ENCODE measurements at regions not wholly inside any gene's neighbourhood (a gene's known extent, or its start where the extent isn't known, plus 50 kb on each side); places are given as distances from the start of the nearest gene placed in this dataset.
"Not testable (repeated sequence)": the region's sequence is repeated elsewhere in the genome, so short reads cannot be mapped to it uniquely, and the experiment has no call there.

DNA sequence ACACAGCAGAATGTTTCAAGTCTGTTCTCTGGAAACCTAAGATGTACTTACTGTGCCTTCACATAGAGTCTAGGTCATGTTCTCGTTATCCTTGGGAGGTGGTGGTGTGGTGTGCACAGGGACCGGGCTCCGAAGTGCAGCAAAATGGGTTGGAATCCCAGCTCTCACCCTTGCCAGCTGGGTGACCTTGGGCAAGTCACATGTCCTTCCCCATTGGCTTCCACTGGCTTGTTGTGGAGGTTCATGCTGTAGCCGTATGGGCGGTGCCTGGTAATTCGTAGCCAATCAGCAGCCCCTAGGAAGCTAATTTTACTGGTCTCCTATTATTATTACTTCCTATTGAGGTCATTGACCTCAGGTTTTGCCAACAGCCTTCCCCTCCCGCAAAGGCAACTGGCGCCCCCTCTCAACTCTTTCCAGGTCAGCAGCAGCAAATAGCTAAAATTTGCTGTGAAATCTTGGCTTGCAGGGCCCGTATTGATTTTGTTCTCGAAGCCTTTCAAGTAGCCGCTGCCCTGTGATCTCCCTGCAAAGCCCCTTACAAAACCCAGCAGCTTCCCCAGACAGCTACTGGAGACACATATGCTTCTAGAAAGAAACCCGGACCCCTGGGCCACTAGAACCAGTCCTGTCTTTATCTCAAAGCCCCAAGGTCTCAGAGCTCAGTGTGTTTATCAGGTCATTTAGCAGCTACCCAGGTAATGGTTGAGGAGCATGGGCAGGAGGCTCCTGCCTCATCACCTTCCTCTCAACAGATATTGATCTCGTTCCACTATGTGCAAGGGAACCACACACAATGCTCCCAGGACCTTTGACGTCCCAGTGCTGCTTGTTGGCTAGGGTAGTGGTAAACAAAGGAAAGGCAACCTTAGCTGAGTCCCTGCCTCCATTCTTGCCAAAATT lies 66.5 kb upstream of the SLC1A4 start:
- intact Hi-C loops (cut with DNase I), result no loop called here
- FAIRE-seq, result no peak
- no peaks in the 10 kb centered on the region for H3K36me3 ChIP-seq
- TF ChIP-seq, protein P1, sequence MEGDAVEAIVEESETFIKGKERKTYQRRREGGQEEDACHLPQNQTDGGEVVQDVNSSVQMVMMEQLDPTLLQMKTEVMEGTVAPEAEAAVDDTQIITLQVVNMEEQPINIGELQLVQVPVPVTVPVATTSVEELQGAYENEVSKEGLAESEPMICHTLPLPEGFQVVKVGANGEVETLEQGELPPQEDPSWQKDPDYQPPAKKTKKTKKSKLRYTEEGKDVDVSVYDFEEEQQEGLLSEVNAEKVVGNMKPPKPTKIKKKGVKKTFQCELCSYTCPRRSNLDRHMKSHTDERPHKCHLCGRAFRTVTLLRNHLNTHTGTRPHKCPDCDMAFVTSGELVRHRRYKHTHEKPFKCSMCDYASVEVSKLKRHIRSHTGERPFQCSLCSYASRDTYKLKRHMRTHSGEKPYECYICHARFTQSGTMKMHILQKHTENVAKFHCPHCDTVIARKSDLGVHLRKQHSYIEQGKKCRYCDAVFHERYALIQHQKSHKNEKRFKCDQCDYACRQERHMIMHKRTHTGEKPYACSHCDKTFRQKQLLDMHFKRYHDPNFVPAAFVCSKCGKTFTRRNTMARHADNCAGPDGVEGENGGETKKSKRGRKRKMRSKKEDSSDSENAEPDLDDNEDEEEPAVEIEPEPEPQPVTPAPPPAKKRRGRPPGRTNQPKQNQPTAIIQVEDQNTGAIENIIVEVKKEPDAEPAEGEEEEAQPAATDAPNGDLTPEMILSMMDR (IDR thresholded peaks at IDR 0.05), result no peak
- peak in 4 of 6 donors; percentile 41 to 57 (median 47) for DNase-seq
- H3K4me3 ChIP-seq, result no peak overlapping the region
- H3K27me3 ChIP-seq, result no peaks in the 10 kb centered on the region
- no peaks in the 10 kb centered on the region for H3K9me3 ChIP-seq
- H3K27ac ChIP-seq, result peak overlapping the region in 1 of 4 donors; percentile 16
- 38 to 40% methylated on average over 14 of the region's 14 CpGs for WGBS, 2 donors
- H3K4me1 ChIP-seq, result peaks cover 0 to 9% (median 8%) of the 10 kb centered on the region in 3 donors
- peak; percentile 30 to 80 (median 52) for ATAC-seq

DNA sequence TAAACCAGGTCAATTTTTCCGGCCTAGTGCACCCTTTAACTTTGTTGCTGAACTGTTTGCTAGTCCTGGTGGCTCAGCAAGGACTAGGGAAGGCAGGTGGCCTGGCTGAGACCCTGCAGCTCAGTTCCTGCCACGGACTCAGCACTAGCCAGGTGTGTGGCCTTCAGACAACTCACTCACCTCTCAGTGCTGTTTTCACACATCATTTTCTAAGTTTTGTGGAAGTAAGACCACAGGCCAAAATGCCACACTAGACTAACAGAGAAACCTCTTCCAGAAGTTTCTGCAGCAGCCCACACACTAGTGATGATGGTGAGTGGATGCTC lies 65.9 kb upstream of the SLC1A4 start:
- no peaks in the 10 kb centered on the region for H3K36me3 ChIP-seq
- TF ChIP-seq, protein P1 (IDR thresholded peaks at IDR 0.05), result no peak
- DNase-seq (no peak), FAIRE-seq (no peak), ATAC-seq (peak in 1 of 4 donors; percentile 11)
- no peak overlapping the region for H3K4me3 ChIP-seq
- intact Hi-C loops (cut with DNase I), result no loop called here
- 36 to 45% methylated on average over 2 of the region's 2 CpGs for WGBS, 2 donors
- H3K9me3 ChIP-seq, result no peaks in the 10 kb centered on the region
- H3K27me3 ChIP-seq, result no peaks in the 10 kb centered on the region
- peak overlapping the region in 1 of 4 donors; percentile 16 for H3K27ac ChIP-seq
- peaks cover 0 to 8% (median 6%) of the 10 kb centered on the region in 3 donors for H3K4me1 ChIP-seq

DNA sequence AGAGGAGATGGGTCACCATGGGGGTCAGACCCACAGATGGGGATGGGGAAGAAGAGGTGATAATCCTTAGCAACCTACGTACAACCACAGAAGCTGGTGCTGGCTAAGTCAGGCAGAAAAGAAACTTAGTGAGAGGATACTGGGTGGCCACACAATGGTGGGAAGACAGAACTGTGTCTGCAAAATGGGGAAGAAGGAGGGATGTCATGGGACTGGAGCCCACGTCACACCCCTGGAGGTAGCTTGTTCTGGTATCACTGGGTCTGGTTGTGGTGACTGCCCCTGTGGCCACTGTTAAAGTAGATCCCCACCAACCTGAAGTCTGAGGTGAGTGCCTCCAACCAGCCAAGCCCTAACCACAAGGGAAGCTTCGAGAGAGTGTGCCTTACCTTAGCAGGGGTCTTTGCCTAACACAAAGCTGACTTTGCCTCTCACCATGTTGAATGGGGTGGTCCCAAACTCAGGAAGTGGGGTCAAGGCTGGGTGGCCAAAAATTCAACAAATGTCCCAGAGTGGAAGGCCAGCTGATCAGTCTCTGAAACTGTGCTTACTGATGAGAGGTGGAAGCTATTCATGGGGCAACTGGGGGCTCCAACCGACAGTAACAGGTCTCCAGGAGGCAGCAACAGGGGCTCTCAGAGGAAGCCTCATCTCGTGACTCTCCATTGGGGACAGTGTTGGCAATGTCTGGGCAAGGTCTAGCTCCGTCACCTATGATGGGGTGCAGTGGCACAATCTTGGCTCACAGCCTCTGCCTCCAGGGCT lies 64.8 kb upstream of the SLC1A4 start:
- WGBS, 2 donors, result 90 to 93% methylated on average over 6 of the region's 6 CpGs
- TF ChIP-seq, protein P1 (IDR thresholded peaks at IDR 0.05), result no peak
- DNase-seq, result no peak

DNA sequence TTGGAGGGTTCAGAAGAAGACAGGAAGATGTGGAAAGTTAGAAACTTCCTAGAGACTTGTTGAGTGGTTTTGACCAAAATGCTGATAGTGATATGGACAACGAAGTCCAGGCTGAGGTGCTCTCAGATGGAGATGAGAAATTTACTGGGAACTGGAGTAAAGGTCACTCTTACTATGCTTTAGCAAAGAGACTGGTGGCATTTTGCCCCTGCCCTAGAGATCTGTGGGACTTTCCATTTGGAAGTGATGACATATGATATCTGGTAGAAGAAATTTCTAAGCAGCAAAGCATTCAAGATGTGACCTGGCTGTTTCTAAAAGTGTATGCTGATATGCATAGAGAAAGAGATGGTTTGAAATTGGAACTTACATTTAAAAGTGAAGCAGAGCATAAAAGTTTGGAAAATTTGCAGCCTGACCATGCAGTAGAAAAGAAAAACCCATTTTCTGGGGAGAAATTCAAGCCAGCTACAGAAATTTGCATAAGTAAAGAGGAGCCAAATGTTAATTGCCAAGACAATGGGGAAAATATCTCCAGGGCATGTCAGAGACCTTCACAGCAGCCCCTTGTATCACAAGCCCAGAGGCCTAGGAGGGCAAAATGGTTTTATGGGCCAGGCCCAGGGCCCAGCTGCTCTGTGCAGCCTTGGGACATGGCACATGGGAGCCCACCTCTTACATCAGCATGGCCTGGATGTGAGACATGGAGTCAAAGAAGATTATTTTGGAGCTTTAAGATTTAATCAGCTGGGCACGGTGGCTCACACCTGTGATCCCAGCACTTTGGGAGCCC lies 63.1 kb upstream of the SLC1A4 start:
- ATAC-seq; H3K27me3 ChIP-seq; intact Hi-C loops (cut with DNase I); DNase-seq; FAIRE-seq; H3K36me3 ChIP-seq; H3K4me3 ChIP-seq; H3K4me1 ChIP-seq; H3K27ac ChIP-seq; H3K9me3 ChIP-seq: not testable (repeated sequence)
- WGBS, 2 donors, result 92 to 95% methylated on average over 2 of the region's 2 CpGs

More for the DNA sequence above, 64.8 kb upstream of the SLC1A4 start:
- H3K4me1 ChIP-seq, result peaks cover 0 to 8% (median 6%) of the 10 kb centered on the region in 3 donors
- FAIRE-seq (no peak), ATAC-seq (peak in 1 of 4 donors; percentile 12)
- H3K4me3 ChIP-seq, result no peak overlapping the region
- no peaks in the 10 kb centered on the region for H3K27me3 ChIP-seq
- H3K36me3 ChIP-seq, result no peaks in the 10 kb centered on the region
- no peak overlapping the region for H3K27ac ChIP-seq
- intact Hi-C loops (cut with DNase I), result no loop called here
- no peaks in the 10 kb centered on the region for H3K9me3 ChIP-seq

DNA sequence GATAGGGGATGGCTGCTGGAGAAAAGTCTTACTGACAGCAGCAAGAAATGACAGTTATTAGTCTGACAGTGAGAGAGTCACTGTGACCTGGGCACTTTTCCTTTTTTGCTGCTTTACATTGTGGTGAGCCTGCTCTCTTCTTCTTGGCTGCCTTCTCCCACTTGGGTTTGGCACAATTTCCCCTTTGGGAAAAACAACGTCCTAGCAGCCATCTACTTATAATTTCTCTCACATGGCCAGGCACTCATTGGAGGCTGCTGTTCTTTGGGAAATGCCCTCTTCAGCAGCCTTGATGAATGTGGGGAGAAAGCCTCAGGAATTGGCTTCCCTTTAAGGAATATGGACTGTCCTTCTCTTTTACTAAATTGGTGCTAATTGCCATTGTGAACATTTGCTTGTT lies 60.4 kb upstream of the SLC1A4 start:
- H3K27me3 ChIP-seq, result no peaks in the 10 kb centered on the region
- no peak for DNase-seq
- 32 to 46% methylated on average over 1 of the region's 1 CpG for WGBS, 2 donors
- no peaks in the 10 kb centered on the region for H3K36me3 ChIP-seq
- H3K27ac ChIP-seq, result no peak overlapping the region
- intact Hi-C loops (cut with DNase I), result no loop called here
- no peak overlapping the region for H3K4me3 ChIP-seq
- FAIRE-seq, result no peak
- TF ChIP-seq, protein P1 (IDR thresholded peaks at IDR 0.05), result no peak
- no peaks in the 10 kb centered on the region for H3K9me3 ChIP-seq
- ATAC-seq, result no peak
- H3K4me1 ChIP-seq, result no peaks in the 10 kb centered on the region

Data from pancreas (tissue), 10 donors.